Endothelial cell of umbilical vein (primary cell): ENCODE measurements at regions not wholly inside any gene's neighbourhood (a gene's known extent, or its start where the extent isn't known, plus 50 kb on each side); places are given as distances from the start of the nearest gene placed in this dataset.

Source experiments
- BruUV-seq: library from RNA; stranded (reverse); fragments of 400-500 nt; replicated peaks from 2 replicates; lab custom pipeline; 2021; lab: Mats Ljungman, UMichigan
- CTCF ChIA-PET: fragments of 300-600, 350-600 bp; sonication (Branson Sonifier 250); formaldehyde crosslinking; loops from one replicate; lab custom pipeline; 2021; ENCODE audit warnings: antibody characterized with exemption, inconsistent platforms; lab: Charles Lee
- POLR2A ChIA-PET: fragments of 300-600, 350-600 bp; sonication (Branson Sonifier 250); formaldehyde crosslinking; loops from one replicate; lab custom pipeline; 2021; ENCODE audit warnings: antibody characterized with exemption, inconsistent platforms; lab: Charles Lee
- DNase-seq: peaks from one replicate; pipeline ENCODE4 v3.0.0-alpha.2; 2011; ENCODE audit warnings: low read depth, low spot score
- FAIRE-seq: peaks from 2 replicates; lab custom pipeline; 2011; peaks lifted over from hg19 to GRCh38; lab: Jason Lieb, UNC
- H2AFZ ChIP-seq: 2 replicates; pipeline ENCODE4 v1.6.0; 2012; ENCODE audit warnings: low read depth, low read length, control low read depth, inconsistent platforms
- H3K27ac ChIP-seq: 2 replicates; pipeline ENCODE4 v1.5.1; 2011; ENCODE audit warnings: low read depth, mild to moderate bottlenecking, control low read depth, low read length, moderate library complexity; ENCODE audit not compliant: insufficient read depth
- H3K27me3 ChIP-seq, 2 experiments: 2 replicates each; pipeline versions ENCODE4 v1.6.0 to v1.6.1; 2011; ENCODE audit warnings: low read length in 2 of 2, mixed read lengths in 1 of 2; ENCODE audit not compliant: control insufficient read depth in 2 of 2, insufficient read depth in 2 of 2
- H3K36me3 ChIP-seq, 2 experiments: 2 replicates in 1 of 2; 3 replicates in 1 of 2; pipeline ENCODE4 v1.5.1; 2011; ENCODE audit warnings: low read length in 2 of 2, mild to moderate bottlenecking in 1 of 2, moderate library complexity in 1 of 2; ENCODE audit not compliant: control insufficient read depth in 2 of 2, insufficient read depth in 2 of 2; ENCODE audit errors: extremely low read depth in 1 of 2
- H3K4me1 ChIP-seq: 3 replicates; pipeline ENCODE4 v1.5.1; 2011; ENCODE audit warnings: mild to moderate bottlenecking, low read length; ENCODE audit not compliant: control insufficient read depth, insufficient read depth; ENCODE audit errors: extremely low read depth
- H3K4me2 ChIP-seq: 2 replicates; pipeline ENCODE4 v1.6.1; 2011; ENCODE audit warnings: low read length, control low read depth, mixed read lengths; ENCODE audit not compliant: insufficient read depth
- H3K4me3 ChIP-seq, 3 experiments: fragments of 200-600 bp in 1 of 3; sonication (generic), shearing (Covaris generic) in 1 of 3; replicated peaks in 1 of 3; 2 replicates each; pipeline ENCODE4 v1.5.1; 2011 to 2016; ENCODE audit warnings: control low read depth in 3 of 3, low read length in 3 of 3, mild to moderate bottlenecking in 2 of 3, inconsistent platforms in 1 of 3, low read depth in 1 of 3, moderate library complexity in 1 of 3; ENCODE audit not compliant: insufficient read depth in 1 of 3
- H3K79me2 ChIP-seq: 2 replicates; pipeline ENCODE4 v1.6.0; 2012; ENCODE audit warnings: low read length, inconsistent platforms; ENCODE audit not compliant: control insufficient read depth, insufficient read depth
- H3K9ac ChIP-seq: replicated peaks from 2 replicates; pipeline ENCODE3; 2011; ENCODE audit warnings: low read length, control low read depth; ENCODE audit not compliant: insufficient read depth; ENCODE audit errors: extremely low read depth
- H3K9me1 ChIP-seq: replicated peaks from 3 replicates; pipeline ENCODE4 v1.6.0; 2011; ENCODE audit warnings: mild to moderate bottlenecking, low read length; ENCODE audit not compliant: control insufficient read depth, insufficient read depth; ENCODE audit errors: extremely low read depth
- H3K9me3 ChIP-seq: replicated peaks from 2 replicates; pipeline ENCODE4 v1.5.1; 2012; ENCODE audit warnings: low read length, inconsistent platforms; ENCODE audit not compliant: control insufficient read depth, insufficient read depth
- H4K20me1 ChIP-seq: replicated peaks from 2 replicates; pipeline ENCODE3; 2011; ENCODE audit warnings: mild to moderate bottlenecking, low read length; ENCODE audit not compliant: control insufficient read depth, insufficient read depth; ENCODE audit errors: extremely low read depth
- EZH2 ChIP-seq: IDR thresholded peaks from 2 replicates; pipeline ENCODE4 v1.6.1; 2012; ENCODE audit warnings: borderline replicate concordance, low read depth, mild to moderate bottlenecking, moderate library complexity, low read length, inconsistent platforms; ENCODE audit not compliant: severe bottlenecking
- FOS ChIP-seq: IDR thresholded peaks from 2 replicates; pipeline ENCODE4 v1.6.1; 2011; ENCODE audit warnings: mild to moderate bottlenecking, low read length, moderate library complexity, borderline replicate concordance; ENCODE audit not compliant: insufficient read depth
- GATA2 ChIP-seq: IDR thresholded peaks from 2 replicates; pipeline ENCODE4 v1.7.0; 2011; ENCODE audit warnings: low read depth, mild to moderate bottlenecking, moderate library complexity, mixed read lengths, low read length; ENCODE audit not compliant: insufficient read length, insufficient read depth
- JUN ChIP-seq: IDR thresholded peaks from 2 replicates; pipeline ENCODE4 v1.6.1; 2011; ENCODE audit warnings: borderline replicate concordance, low read depth; ENCODE audit not compliant: insufficient read length, insufficient read depth
- MYC ChIP-seq: IDR thresholded peaks from one replicate; pipeline ENCODE4 v1.6.1; 2011; ENCODE audit warnings: mild to moderate bottlenecking, low read depth, low read length
- POLR2A ChIP-seq: IDR thresholded peaks from 2 replicates; pipeline ENCODE4 v1.6.1; 2012; ENCODE audit warnings: low read depth, mild to moderate bottlenecking, control low read depth, low read length
- POLR2AphosphoS5 ChIP-seq: IDR thresholded peaks from 2 replicates; pipeline ENCODE4 v1.6.1; 2012; ENCODE audit warnings: low read depth, mild to moderate bottlenecking, control low read depth, low read length, moderate library complexity; ENCODE audit not compliant: insufficient read depth
- dilution Hi-C: fragments of 300-500 bp; cut with MboI; formaldehyde crosslinking; loops from one replicate; pipeline ENCODE4 v1.15.0; 2019; ENCODE audit warnings: low sequenced_read_pairs; ENCODE audit not compliant: extremely low pct_ligation_motif_present
- intact Hi-C: fragments of 100-400 bp; cut with micrococcal nuclease; formaldehyde crosslinking; loops from one replicate; pipeline ENCODE4 v1.10.0; 2022
- TF ChIP-seq, protein P1 (sequence below): IDR thresholded peaks from 2 replicates; pipeline ENCODE4 v1.6.1; 2011; ENCODE audit not compliant: insufficient read depth, insufficient read length
- TF ChIP-seq, protein P2 (sequence below), 2 donors: IDR thresholded peaks; 1 replicate in 1 of 2; 2 replicates in 1 of 2; pipeline ENCODE4 v1.5.1; 2011; ENCODE audit warnings: low read length in 2 of 2, mild to moderate bottlenecking in 2 of 2, moderate library complexity in 2 of 2, control low read depth in 1 of 2, inconsistent platforms in 1 of 2, low read depth in 1 of 2; ENCODE audit not compliant: insufficient read depth in 1 of 2; ENCODE audit errors: extremely low read depth in 1 of 2

DNA sequence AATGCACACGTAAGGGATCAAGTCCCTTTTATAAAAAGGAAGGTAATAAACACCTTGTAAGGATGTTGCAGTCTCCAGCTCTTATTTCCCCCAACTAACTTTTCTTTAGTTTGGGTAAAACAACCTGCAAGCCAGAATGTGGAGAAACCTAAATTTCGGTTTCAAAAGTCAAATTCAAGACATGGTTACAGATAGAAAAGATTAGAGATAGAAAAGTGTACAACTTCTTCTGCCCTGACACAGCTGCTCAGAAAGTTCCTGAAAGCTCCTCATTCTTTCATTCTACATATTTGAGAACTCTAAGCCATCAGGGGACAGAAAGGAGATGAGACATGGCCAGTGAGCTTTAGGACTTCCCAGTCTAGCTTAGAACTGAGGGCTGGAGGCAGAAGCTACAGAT lies 574.9 kb downstream of the DIPK2A start:
- Histone ChIP-seq H3K9ac (no peak overlapping the region), H3K4me1 (no peaks in the 10 kb centered on the region), H2AFZ (no peak overlapping the region), H3K27me3 (no peaks in the 10 kb centered on the region), H3K79me2 (no peaks in the 10 kb centered on the region), H3K9me1 (no peaks in the 10 kb centered on the region), H3K4me2 (no peak overlapping the region), H3K36me3 (no peaks in the 10 kb centered on the region), H4K20me1 (no peaks in the 10 kb centered on the region), H3K27ac (no peak overlapping the region), H3K9me3 (no peaks in the 10 kb centered on the region), H3K4me3 (no peak overlapping the region)
- DNase-seq (no peak), FAIRE-seq (no peak)
- ChIA-PET POLR2A (no interaction called here), CTCF (interaction anchor here (1.7 to 1.9 kb wide), 2 partner anchors 10 kb away, joined by 5 to 6 read pairs; no protein-coding TSS in a partner anchor)
- dilution Hi-C loops: no loop called here
- no TSS peak for BruUV-seq
- intact Hi-C loops: no loop called here
- TF ChIP-seq POLR2A (no peak), FOS (no peak), POLR2AphosphoS5 (no peak), JUN (no peak), MYC (no peak), GATA2 (no peak), EZH2 (no peak)
- TF ChIP-seq, protein P1, sequence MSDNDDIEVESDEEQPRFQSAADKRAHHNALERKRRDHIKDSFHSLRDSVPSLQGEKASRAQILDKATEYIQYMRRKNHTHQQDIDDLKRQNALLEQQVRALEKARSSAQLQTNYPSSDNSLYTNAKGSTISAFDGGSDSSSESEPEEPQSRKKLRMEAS: no peak
- TF ChIP-seq, protein P2, sequence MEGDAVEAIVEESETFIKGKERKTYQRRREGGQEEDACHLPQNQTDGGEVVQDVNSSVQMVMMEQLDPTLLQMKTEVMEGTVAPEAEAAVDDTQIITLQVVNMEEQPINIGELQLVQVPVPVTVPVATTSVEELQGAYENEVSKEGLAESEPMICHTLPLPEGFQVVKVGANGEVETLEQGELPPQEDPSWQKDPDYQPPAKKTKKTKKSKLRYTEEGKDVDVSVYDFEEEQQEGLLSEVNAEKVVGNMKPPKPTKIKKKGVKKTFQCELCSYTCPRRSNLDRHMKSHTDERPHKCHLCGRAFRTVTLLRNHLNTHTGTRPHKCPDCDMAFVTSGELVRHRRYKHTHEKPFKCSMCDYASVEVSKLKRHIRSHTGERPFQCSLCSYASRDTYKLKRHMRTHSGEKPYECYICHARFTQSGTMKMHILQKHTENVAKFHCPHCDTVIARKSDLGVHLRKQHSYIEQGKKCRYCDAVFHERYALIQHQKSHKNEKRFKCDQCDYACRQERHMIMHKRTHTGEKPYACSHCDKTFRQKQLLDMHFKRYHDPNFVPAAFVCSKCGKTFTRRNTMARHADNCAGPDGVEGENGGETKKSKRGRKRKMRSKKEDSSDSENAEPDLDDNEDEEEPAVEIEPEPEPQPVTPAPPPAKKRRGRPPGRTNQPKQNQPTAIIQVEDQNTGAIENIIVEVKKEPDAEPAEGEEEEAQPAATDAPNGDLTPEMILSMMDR (IDR thresholded peaks at IDR 0.05; ENCODE audit: extremely low read depth in 1 of 2, insufficient read depth in 1 of 2, low read depth in 1 of 2, low read length in 2 of 2): no peak
